HCT116 (cell line): ENCODE measurements at regions not wholly inside any gene's neighbourhood (a gene's known extent, or its start where the extent isn't known, plus 50 kb on each side); places are given as distances from the start of the nearest gene placed in this dataset.
A peak's percentile ranks its signal among the peaks of the same experiment; 100 is the strongest.

Source experiments
- CTCF ChIP-seq, 3 experiments: fragments of 200-600 bp in 1 of 3; sonication (generic) in 1 of 3; IDR thresholded peaks in 2 of 3; conservative IDR thresholded peaks in 1 of 3; 2 replicates each; pipeline ENCODE4 v1.5.1; 2012 to 2017; ENCODE audit warnings: low read depth in 2 of 3, low read length in 2 of 3, antibody characterized with exemption in 1 of 3, borderline replicate concordance in 1 of 3, control low read depth in 1 of 3, mild to moderate bottlenecking in 1 of 3, mixed read lengths in 1 of 3, mixed run types in 1 of 3, moderate library complexity in 1 of 3; ENCODE audit not compliant: insufficient read depth in 1 of 3
- POLR2A ChIP-seq: IDR thresholded peaks from 2 replicates; pipeline ENCODE4 v1.7.0; 2011; ENCODE audit warnings: borderline replicate concordance; ENCODE audit not compliant: insufficient read depth, insufficient read length; ENCODE audit errors: extremely low read depth
- POLR2AphosphoS5 ChIP-seq: IDR thresholded peaks from 2 replicates; pipeline ENCODE4 v1.6.1; 2011; ENCODE audit warnings: mild to moderate bottlenecking, low read depth, low read length, moderate library complexity
- RAD21 ChIP-seq: IDR thresholded peaks from 2 replicates; pipeline ENCODE4 v1.6.1; 2012; ENCODE audit warnings: low read depth, mild to moderate bottlenecking
- REST ChIP-seq: IDR thresholded peaks from 2 replicates; pipeline ENCODE4 v1.6.1; 2012; ENCODE audit warnings: low read depth
- SIN3A ChIP-seq: IDR thresholded peaks from 2 replicates; pipeline ENCODE4 v1.6.1; 2012; ENCODE audit warnings: low read depth
- SP1 ChIP-seq: IDR thresholded peaks from 2 replicates; pipeline ENCODE4 v1.6.1; 2012; ENCODE audit warnings: low read depth
- ZNF274 ChIP-seq: fragments of 200-500 bp; sonication (Bioruptor generic); IDR thresholded peaks from 2 replicates; pipeline ENCODE4 v1.6.1; 2014; ENCODE audit warnings: mild to moderate bottlenecking, low read depth, low read length, inconsistent platforms

GRCh38 chr7:35508623-35509400, 186.1 kb downstream of the HERPUD2 start:
- TF ChIP-seq POLR2A: no peak
- TF ChIP-seq SIN3A: no peak
- TF ChIP-seq CTCF (IDR thresholded peaks at IDR 0.05 in 2 of 3, conservative IDR thresholded peaks at IDR 0.05 in 1 of 3; ENCODE audit: borderline replicate concordance in 1 of 3, insufficient read depth in 1 of 3, low read depth in 2 of 3, low read length in 2 of 3): peak; percentile 15 to 28 (median 24); a peak in 3 of 6 replicates
- TF ChIP-seq RAD21: no peak
- TF ChIP-seq POLR2AphosphoS5: no peak
- no peak for TF ChIP-seq SP1
- TF ChIP-seq REST: no peak
- TF ChIP-seq ZNF274: no peak
